HK-2 (cell line): ENCODE measurements at regions not wholly inside any gene's neighbourhood (a gene's known extent, or its start where the extent isn't known, plus 50 kb on each side); places are given as distances from the start of the nearest gene placed in this dataset.
"Not testable (repeated sequence)": the region's sequence is repeated elsewhere in the genome, so short reads cannot be mapped to it uniquely, and the experiment has no call there.

Experiments used
- DNase-seq: peaks from one replicate; pipeline ENCODE4 v3.0.0-alpha.2; 2018; ENCODE audit not compliant: unreplicated experiment

GRCh38 chr1:217040711-217041455 is 317.7 kb upstream of the ESRRG start:
- no peak for DNase-seq

DNA sequence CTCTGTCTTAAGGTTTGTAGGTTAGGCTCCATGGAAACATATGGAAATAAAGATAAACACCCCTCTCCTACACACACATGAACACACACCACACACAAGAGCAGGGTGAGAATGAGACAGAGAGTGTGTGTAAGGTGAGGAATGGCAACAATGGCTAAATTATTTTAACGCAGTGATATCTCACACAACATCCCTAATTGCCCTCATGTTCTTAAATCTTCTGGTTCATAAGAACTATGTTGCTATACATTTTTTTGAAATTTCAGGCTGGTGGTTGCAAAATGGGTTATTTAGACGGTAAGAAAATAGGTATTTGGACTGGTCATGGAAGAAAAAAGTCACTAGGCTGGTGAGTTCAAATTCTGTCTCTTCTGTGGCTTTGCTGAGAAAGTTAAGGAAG is 316.7 kb upstream of the ESRRG start:
- DNase-seq: no peak

DNA sequence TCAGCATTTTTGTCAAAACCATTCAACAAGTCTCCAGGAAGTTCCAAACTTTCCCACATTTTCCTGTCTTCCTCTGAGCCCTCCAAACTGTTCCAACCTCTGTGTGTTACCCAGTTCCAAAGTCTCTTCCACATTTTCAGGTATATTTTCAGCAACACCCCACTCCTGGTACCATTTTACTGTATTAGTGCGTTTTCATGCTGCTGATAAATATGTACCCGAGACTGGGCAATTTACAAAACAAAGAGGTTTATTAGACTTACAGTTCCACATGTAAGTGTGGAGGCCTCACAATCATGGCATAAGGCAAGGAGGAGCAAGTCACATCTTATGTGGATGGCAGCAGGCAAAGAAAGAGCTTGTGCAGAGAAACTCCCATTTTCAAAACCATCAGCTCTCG is 315.9 kb upstream of the ESRRG start:
- DNase-seq: not testable (repeated sequence)

GRCh38 chr1:217036757-217037156 is 313.5 kb upstream of the ESRRG start:
- no peak for DNase-seq

DNA sequence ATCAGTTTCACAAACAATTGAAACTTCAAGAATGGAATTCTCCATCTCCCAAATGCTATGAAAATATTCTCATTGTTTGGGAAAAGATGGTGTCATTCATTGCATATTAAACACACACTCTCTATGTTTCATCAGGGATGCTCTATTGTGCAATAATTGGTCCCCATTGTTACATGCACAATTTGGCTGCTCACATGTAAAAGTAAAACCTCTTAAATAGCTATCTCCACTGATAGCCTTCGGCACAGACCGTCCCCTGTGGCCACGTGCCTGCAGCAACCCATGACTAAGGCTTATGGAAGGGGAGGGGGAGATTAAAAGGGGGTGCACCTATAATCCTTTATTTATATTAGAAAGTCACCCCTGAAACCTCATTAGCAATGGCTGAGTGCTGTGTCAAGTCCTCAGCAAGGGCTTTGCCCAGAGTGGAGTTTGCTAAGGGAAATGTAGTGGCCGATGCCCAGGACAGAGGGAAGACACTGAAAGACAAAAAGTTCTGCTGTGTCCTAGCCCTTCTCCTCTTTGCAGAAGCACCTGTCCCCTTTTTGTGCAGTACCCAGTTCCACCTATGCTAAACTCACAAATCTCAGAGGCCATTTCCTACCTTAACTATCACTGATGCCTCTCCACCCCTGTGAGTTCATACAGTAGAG is 309.6 kb upstream of the ESRRG start:
- no peak for DNase-seq

GRCh38 chr1:217029281-217030157 is 306.3 kb upstream of the ESRRG start:
- DNase-seq: peak; percentile 51

GRCh38 chr1:217027403-217028080 is 304.3 kb upstream of the ESRRG start:
- DNase-seq: no peak

- peak; percentile 27 for DNase-seq
These were observed 303.3 kb upstream of the ESRRG start for GRCh38 chr1:217026531-217026930.

- no peak for DNase-seq
These were observed 302.2 kb upstream of the ESRRG start for GRCh38 chr1:217025381-217025780.

- DNase-seq: no peak
These were observed 301.7 kb upstream of the ESRRG start for GRCh38 chr1:217024911-217025310.

DNA sequence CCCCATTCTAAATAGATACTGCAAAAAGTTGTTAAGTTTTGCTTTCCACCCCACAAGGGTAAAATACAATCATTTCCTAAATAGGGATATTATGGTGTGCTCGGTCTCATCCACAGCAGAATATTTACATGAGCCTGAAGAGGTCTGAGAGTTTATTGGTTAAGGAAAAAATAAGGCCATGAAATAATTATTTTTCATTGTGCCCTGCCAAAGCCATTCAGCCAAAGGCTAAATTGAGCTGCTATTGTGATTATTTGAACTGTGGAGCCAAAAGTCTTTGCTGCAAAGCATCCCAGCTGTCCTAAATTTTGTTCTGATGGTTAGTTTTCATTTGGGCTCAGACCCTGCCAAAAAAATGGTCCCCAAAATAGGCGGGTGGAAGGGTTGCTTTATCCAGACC is 298.7 kb upstream of the ESRRG start:
- DNase-seq: no peak

GRCh38 chr1:217021400-217021799 is 298.2 kb upstream of the ESRRG start:
- DNase-seq: no peak

DNA sequence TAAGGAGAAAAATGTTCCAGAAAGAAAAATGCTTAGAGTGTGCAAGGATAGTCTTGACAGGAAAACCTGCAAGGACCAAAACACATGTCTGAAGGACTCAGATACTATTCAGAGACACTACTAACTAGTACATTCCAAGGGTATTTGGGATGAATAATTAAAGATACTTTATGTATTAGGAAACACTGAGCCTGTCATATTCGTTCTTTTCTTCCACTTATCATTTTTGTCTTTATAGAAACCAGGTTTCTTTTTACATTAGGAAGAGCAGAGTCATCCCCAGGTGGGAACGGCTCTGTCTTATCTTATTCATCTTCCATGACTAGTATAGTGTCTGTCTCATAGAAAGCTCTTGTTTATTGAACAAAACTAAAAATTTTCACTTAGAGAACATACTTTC is 296.2 kb upstream of the ESRRG start:
- DNase-seq: no peak

DNA sequence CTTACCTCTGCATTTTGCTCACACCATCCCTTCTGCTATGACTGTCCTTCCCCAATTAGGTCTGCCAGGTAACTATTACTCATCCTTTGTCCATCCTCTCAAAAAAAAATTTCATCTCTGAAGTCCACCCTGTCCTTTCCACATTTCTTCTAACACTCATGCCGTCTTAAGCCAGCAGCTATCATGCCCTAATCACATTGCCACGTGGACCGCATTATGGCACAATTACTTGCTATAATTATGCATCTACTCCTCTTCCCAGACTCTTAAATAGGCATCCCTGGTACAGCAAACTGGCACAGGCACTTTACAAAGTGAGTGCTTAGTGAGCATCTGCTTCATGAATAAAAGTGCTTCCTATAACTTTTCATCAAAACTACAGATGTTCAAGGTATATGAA is 295.4 kb upstream of the ESRRG start:
- no peak for DNase-seq

- no peak for DNase-seq
These were observed 293.9 kb upstream of the ESRRG start for GRCh38 chr1:217017165-217017564.

DNA sequence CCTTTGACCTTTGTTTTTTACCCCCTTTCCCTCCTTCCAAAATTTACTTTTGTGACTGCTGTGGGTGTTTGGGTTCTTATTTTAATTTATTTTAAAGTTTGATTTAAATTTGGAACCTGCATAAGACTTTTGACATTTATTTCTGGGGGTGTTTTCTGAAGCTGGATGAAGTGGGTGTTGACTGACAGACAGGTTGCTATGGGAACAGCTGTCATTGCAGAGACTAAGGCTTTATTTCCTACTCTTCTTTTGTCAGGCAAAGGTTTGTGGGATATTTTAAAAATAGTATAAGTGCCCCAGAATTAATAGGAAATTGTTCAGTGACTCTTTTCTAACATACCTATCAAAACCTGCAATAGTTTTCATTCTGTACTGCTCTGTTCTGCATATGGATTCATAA is 290.8 kb upstream of the ESRRG start:
- DNase-seq: no peak

- no peak for DNase-seq
These were observed 289.4 kb upstream of the ESRRG start for GRCh38 chr1:217012659-217013058.

- DNase-seq: no peak
These were observed 287.9 kb upstream of the ESRRG start for GRCh38 chr1:217011097-217011496.

DNA sequence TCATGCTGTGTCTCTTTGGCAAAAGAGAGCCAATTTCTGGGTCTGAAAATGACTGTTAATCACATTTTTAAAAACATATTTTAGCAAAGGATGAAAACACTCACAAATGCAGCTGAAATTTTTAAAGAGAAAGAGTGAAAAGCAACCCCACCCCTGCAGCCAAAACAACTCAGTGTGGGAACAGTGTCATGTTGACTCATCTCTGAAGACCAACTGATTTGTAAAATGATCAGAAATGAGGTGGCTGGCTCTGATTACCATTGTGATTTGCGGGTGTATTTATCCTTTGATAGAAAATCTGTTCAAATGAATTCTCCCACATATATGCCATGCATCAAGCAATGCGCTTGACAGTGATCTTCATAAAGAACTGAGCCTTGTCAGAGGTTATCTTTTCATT is 287.0 kb upstream of the ESRRG start:
- DNase-seq: no peak

GRCh38 chr1:217009376-217009775 is 286.1 kb upstream of the ESRRG start:
- DNase-seq: no peak

GRCh38 chr1:217004776-217005436 is 281.7 kb upstream of the ESRRG start:
- no peak for DNase-seq

DNA sequence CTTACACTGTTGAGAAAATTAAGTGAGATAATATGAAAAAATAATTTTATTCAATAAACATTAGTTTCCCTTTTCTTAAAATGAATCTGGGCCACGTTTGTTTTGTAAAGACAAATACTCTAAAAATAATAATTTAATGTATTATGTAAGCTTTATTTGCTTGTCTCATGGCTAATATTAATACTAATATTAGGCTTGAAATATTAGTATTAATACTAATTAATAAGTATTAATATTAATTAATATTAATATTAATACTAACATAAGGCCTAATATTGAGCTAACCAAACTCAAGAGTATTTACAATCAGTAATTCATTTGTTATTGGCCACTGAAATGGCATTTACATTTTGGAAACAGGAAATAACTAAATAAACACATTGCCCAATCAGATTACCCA is 280.1 kb upstream of the ESRRG start:
- no peak for DNase-seq
